GM18499 (cell line): ENCODE measurements at regions not wholly inside any gene's neighbourhood (a gene's known extent, or its start where the extent isn't known, plus 50 kb on each side); places are given as distances from the start of the nearest gene placed in this dataset.
"Not testable (repeated sequence)": the region's sequence is repeated elsewhere in the genome, so short reads cannot be mapped to it uniquely, and the experiment has no call there.

Experiments used
- ATAC-seq: cut with Tn5 transposase; IDR thresholded peaks from one replicate; pipeline ENCODE4 v1.9.1; 2021; ENCODE audit warnings: moderate number of reproducible peaks; ENCODE audit not compliant: insufficient read depth, unreplicated experiment

DNA sequence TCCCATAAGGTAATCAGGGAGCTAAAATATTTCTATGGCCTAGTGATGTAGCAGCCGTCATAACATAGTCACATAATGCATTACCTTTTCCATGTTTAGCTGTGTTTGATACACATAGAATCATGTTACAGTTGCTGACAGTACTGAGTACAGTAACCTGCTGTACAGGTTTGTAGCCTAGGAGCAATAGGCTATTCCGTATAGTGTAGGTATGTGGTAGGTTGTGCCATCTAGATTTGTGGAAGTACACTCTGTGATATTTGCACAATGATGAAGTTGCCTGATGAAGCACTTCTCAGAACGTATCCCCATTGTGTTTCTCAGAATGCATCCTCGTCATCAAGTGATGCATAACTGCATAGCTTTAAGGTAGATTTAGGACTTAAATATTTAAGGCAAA is 495.6 kb upstream of the ZFP42 start:
- ATAC-seq, result no peak

DNA sequence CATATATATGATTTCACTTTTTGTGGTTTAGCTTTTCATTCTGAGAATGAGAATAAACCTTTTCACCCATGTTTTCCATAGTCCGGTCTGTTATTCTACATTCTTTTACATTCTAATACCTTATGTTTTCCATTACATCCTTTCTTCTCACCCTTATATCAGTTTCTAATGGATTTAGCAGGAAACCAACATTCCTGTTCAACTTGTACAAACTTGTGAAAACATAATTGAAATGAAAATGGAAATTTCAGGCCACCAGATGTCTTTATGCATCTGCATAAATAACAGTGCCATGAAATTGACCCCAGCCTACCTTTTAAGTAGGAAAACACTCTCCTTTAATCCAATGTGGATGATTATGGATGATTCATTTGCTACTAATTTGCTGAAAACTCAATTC is 494.8 kb upstream of the ZFP42 start:
- ATAC-seq, result no peak

DNA sequence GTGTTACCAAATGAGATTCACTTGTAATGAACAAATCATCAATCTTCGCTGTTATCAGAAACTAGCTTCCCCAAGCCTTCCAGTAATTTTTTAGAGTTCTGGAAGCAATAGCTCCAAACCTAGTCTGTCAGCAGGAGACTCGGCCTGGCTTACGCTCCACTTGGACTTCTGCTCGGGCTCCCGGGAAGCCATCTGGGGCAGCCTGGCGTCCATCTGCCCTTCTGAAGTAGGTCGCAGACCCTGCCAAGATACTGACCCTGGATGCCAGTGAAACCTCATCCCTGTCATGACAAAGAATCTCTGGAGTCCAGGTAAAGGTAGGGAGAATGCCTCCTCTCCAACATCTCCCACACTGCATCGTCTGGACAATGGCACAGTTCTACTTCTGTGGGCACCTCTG is 493.8 kb upstream of the ZFP42 start:
- no peak for ATAC-seq

DNA sequence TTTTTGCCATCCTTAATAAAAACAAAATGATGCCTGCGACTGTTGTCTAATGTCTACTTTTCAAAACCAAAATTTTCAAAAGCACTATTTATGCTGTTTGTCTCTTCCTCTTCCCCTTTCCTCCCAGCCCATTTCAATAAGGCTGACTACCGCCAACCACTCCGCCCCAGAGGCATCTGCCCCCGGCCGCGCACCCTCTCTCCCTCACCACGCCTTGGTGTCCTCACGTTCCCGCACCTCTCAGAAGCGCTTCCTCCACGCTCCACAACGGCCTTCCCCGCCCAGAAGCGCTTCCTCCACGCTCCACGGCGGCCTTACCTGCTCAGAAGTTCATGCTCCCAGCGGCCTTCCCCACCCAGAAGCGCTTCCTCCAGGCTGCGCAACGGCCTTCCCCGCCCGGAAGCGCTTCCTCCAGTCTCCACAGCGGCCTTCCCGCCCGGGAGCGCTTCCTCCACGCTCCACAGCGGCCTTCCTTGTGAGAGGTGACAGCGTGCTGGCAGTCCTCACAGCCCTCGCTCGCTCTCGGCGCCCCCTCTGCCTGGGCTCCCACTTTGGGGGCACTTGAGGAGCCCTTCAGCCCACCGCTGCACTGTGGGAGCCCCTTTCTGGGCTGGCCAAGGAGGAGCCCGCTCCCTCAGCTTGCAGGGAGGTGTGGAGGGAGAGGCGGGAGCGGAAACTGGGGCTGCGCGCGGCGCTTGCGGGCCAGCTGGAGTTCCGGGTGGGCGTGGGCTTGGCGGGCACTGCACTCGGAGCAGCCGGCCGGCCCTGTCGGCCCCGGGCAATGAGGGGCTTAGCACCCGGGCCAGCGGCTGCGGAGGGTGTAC is 490.4 kb upstream of the ZFP42 start:
- no peak for ATAC-seq

DNA sequence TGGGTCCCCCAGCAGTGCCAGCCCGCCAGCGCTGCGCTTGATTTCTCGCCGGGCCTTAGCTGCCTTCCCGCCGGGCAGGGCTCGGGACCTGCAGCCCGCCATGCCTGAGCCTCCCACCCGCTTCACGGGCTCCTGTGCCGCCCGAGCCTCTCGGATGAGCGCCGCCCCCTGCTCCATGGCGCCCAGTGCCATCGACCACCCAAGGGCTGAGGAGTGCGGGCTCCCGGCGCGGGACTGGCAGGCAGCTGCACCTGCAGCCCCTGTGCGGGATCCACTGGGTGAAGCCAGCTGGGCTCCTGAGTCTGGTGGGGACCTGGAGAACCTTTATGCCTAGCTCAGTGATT is 489.8 kb upstream of the ZFP42 start:
- ATAC-seq, result not testable (repeated sequence)

DNA sequence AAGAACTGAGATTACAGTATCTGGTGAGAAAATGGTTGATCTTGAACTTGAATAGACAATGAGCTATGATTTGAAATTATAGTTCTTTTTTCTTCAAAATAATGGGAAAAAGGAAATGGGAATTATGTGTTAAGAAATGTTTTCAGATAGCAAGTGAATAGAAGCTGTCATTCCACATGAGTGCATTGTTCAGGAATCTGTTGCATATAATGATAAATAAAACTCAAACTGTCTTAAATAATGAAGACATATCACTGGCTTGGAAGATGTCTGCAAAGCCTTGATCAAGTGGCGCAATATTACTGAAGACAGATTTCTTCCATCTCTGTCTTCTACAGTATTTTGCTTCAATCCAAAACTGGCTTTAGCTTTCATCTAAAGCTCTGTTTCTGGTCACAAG is 479.3 kb upstream of the ZFP42 start:
- ATAC-seq, result no peak

DNA sequence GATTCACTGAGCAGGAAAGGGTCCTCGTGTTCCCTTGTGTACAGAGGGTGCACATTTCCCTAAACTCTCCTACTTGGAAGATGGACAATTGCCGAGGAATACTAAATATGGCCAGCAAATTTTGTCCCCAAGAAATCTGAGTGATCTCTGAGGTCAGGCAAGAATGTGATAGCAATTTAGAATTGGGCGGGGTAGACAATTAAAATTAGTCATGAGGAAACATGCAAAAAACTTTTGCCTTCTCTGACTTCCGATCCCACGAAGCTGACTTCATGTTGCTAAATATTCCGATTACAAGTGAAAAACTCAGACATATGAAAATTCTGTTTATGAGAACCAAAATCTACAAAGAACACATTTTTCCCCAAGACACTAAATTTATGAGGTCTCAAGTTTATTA is 453.9 kb upstream of the ZFP42 start:
- ATAC-seq, result no peak

DNA sequence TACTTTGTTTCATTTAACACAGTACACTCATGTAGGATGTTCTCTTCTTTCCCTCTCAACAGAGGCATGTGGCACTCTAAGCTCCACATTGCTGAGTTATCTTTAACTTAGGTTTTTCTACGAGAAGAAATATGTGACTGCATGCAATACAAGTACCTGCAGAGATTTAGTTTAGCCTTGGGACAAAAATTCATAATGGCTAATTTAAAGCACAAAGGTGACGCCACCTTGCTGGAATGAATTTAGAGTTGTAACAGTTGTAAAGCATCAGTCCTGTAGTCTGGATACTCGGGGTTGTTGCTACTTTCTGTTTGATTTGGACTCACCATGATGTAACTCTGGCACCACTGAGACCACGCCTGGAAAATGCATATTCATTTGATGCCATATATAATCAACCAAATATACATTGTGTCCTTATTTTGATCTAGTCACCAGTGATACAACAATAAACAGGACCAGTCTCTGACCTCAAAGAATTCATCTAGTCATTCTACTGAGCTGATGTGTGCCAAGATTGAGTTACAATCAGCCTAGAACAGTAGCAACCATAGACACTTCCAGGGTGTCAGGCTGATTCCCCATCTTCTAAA is 451.0 kb upstream of the ZFP42 start:
- no peak for ATAC-seq

DNA sequence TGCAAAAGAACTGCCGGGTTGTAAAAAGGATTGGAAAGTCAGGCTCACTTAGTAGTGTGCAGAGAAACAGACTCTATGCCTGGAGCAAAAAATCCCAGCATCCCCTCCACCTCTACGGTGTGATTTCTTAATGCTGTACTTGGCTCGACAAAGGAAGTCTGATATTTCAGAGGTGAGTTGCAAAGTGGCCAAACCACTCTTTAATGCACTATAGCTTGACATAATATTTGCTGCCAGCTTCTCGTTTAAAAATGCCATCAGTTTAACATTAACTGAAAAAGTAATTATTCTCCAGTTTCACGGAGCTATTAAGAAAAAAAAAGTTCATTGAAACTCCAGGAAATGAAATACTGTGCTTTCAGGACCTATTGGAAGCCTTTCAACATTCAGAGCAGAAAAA is 448.3 kb upstream of the ZFP42 start:
- no peak for ATAC-seq

DNA sequence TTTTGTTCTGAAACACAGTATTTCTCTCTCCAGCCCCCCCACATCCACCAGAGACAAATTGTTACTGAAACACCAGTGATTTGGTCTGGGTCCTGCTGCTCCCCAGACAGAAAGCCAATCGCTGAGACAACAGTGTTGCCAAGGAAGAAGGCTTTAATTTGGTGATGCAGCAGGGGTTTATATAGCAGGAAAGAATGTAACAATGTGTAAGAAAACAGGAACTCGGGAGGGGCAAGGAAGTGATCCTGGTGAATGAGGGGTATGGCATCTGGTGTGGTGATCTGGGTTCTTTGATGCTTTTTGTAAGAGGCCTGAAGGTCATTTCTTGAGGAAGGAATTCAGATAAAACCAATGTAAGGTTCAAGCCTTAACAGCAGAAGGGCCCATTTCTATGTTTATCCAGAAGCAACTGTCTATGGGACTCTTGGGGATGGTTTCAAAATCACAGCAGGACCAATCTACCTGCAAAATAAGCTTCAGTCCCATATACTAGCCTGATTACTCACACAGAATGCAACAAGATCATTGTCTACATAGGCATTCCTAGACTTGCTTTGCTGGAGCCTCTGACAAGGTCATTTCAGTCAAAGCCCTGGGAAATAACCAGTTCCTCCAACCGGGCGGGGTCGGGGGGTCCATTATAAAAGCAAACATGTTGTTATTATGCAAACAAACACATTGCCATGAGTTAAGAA is 445.2 kb upstream of the ZFP42 start:
- ATAC-seq, result no peak

DNA sequence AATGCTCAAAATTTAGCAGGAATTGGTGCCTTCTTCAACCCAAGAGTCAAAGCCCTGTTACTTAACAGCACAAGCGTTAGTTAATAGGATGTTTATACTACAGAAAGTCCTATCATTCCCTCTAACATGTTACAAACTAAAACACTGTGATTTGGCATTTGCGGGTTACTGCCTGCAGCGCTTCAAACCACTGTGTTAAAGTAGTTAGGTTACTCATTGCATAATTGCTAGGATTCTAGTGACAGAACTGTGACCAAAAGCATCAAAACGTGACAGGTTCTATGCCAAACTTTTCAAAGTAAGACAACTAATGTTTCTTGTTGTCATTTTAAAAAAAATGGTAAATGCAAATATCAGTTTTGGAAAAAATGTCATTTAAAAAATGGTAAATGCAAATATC is 442.8 kb upstream of the ZFP42 start:
- no peak for ATAC-seq

DNA sequence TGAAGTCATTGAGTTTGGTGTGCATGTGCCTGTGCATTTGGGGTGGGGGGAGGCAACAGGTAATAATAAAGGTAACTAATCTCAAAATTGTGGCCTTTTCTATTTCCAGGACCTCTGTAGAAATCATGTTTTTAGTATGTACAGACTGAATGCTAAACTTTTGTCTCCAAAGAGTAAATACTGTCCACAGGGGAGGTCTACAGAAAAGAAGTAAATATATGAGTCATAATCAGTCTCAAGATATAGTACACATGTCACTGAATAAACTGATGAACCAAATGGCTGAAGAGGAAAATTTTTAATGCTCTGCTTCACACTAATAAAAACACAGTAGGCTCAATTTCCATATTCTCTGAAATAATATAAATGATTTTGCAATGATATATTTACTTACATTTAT is 440.4 kb upstream of the ZFP42 start:
- ATAC-seq, result no peak

DNA sequence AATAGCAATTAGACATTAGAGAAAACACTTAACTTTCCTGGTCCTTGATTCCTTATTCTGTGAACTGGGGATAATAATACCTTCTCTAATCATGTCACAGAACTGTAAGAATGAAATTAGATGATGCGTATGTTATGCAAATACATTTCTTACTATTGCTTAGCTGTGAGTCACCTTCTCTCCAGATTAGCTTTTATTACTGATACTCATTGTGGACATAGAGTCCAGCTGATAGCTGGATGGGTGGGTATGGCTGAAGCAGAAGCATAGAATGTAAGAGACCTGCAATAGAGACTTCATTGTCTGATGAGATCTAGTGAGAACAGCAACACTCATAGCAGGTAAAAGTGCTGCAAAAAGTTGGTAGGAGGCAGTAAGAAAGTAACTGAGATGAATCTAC is 437.2 kb upstream of the ZFP42 start:
- no peak for ATAC-seq

DNA sequence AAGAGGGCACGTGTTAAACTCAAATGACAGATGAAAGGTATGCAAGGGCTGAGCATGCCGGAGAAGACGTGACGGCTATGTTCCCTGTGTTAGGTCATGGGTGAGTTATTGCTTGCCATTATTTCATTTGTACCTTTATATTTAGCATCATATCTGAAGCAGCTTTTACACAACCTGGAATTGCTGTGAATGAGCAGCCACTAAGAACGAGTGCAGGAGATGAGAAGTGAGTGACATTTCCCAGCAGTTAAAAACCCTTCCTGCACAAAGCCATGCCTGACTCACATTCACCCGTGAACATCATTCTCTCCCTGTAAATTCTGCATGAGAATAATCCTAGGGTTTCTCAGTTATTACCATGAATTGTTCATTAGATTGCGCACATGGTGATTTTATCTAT is 433.2 kb upstream of the ZFP42 start:
- no peak for ATAC-seq

DNA sequence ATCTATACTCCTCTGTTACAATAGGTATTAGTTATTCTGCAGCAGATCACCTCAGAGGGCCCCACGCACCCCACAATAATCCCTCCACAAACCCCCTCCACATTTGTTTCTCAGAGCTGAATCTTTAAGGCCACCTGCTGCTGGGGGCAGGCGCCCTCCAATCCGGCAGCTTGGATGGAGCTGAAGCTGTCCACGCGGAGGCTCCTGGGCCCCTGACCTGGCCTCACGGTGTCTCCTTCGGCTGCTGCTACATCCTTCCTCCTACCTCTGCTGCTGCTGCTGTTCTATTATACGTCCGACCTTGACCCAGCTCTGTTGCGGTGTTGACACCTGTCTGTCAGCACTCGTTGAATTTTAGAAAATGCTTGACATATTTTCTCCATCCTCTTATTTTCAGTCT is 430.2 kb upstream of the ZFP42 start:
- ATAC-seq, result no peak

DNA sequence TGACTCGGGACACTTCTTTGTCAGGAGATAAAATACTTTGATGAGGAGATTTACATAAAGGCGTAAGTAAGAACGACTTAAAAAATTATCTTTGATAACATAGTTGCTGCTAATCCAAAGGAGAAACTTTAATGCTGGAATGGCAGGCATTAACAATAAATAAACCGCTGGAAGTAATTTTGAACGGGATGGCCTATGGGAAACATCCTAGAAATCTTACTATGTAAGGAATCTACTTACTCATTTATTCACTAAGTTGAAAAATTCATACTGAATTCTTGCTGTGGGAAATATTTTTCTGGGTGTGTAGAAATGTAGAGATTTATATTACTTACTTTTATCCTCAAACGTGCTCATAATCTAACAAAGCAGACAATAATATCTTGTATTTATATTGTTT is 425.7 kb upstream of the ZFP42 start:
- no peak for ATAC-seq

DNA sequence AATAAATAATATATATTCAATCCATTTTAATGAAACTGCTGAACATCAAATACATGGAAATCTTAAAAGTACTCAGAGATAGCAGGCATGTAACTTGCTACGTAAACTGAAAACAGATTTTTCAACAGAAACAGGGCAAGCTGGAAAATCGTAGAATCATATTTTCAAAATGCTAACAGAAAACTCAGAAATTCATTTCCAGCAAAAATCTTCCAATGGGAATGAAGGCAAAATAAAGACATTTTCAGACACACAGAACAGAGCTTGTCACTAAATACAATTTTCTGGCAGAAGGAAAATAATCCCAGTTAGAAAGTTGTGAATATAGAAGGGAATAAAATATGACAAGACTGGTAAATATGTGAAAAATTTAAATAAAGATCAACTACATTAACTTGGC is 419.9 kb upstream of the ZFP42 start:
- no peak for ATAC-seq

DNA sequence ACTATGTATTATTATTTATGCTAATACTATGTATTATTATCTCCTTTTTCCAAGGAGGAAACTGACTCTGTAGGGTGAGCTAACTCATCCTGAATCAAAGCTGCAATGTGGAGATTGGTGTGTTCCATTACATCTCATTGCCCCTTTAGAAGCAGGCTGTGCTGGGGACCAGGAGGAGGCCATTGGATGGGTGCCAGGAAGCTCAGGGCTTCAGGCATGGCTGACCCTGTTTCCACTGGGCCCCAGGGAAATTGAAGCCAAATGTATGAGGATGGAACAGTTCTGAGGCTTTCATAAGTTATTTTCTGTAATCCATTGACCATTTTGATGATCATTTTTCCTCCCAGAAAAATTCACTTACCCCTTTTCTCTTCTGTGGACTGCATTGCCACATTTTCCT is 418.8 kb upstream of the ZFP42 start:
- ATAC-seq, result no peak

DNA sequence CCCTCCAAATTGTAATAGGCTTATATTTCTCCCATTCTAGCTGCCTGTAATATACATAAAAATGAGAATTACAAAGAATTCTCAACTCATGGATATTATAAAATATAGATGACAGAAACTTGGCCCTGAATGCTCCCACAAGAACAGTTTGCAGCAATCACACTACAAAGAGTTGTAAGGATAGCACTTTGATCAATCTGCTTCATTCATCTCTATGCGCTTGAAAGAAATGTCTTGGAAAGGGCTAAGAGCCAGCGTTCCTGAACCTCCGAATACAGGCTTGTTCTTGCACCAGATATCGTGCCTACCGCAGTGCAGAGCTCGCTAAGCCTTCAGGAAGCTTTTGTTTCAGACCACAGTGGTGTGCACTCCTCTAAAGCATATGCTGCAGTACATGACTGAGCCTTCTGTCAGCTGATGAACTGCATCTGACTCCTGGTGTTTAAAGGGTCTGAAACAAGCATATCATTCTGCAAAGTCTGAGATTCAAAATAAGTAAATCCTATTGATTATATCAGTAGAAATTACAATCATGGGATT is 417.6 kb upstream of the ZFP42 start:
- ATAC-seq, result no peak

DNA sequence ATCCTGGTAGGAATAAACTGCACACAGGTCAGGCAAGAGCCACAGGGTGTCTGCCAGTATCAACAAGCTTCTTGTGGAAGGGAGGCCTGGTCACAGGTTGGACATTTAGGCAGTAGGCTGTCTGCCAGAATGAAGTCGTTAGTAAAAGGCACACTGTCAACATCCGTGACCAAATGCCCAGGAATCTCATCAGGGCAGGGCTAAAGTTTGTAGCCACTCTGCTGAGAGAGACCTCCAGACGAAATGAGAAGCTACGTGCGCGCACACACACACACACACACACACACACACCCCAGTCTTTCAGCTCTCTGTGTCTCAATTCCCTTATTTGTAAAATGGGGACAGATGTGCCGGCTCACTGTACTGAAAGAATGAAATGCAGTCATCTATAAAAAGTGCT is 408.7 kb upstream of the ZFP42 start:
- ATAC-seq, result no peak

DNA sequence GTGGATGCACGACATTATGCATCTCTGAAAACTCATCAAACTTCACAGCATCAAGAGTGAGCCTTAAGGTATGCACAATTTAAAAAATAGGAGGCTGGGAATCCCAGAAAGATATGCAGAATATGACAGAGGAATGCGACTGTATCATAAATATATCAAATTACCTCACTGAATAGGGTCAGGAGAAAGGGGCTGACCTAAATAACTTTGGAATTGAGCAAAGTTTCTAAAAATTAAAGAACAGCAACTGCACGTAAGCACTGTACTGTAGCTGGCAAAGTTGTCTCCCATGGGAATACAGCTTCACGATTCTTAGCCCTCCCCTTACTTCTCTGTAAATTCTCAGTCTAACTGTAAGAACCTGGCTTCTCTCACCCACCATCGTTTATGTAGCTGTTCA is 397.4 kb upstream of the ZFP42 start:
- ATAC-seq, result no peak
